RWPE2 (cell line): ENCODE measurements at regions not wholly inside any gene's neighbourhood (a gene's known extent, or its start where the extent isn't known, plus 50 kb on each side); places are given as distances from the start of the nearest gene placed in this dataset.
A peak's percentile ranks its signal among the peaks of the same experiment; 100 is the strongest.

Experiments
- ATAC-seq: fragments of 200-7000 bp; cut with Tn5 transposase; 3 replicates; pipeline ENCODE4 v1.9.1; 2021; ENCODE audit warnings: low read depth
- DNase-seq: peaks from one replicate; pipeline ENCODE4 v3.0.0-alpha.2; 2020; ENCODE audit warnings: low spot score
- H3K27ac ChIP-seq: fragments of 450-650 bp; 2 replicates; pipeline ENCODE4 v1.5.1; 2017; ENCODE audit warnings: mild to moderate bottlenecking; ENCODE audit not compliant: poor library complexity, severe bottlenecking
- H3K27me3 ChIP-seq: fragments of 250-450 bp; sonication (Bioruptor Pico); 2 replicates; pipeline ENCODE4 v1.5.1; 2021; ENCODE audit warnings: mild to moderate bottlenecking, moderate library complexity; ENCODE audit not compliant: insufficient read depth, poor library complexity, severe bottlenecking
- H3K36me3 ChIP-seq: fragments of 250-450 bp; sonication (Bioruptor Pico); 2 replicates; pipeline ENCODE4 v1.5.1; 2020; ENCODE audit warnings: low read depth, mild to moderate bottlenecking, moderate library complexity
- H3K4me1 ChIP-seq: fragments of 250-450 bp; sonication (Bioruptor Pico); 2 replicates; pipeline ENCODE4 v1.5.1; 2021; ENCODE audit warnings: mild to moderate bottlenecking, moderate library complexity; ENCODE audit not compliant: insufficient read depth, poor library complexity, severe bottlenecking
- H3K4me3 ChIP-seq: fragments of 250-450 bp; sonication (Bioruptor Pico); 2 replicates; pipeline ENCODE4 v1.5.1; 2021; ENCODE audit warnings: mild to moderate bottlenecking, moderate library complexity; ENCODE audit not compliant: severe bottlenecking
- H3K9me3 ChIP-seq: fragments of 250-450 bp; sonication (Bioruptor Pico); 2 replicates; pipeline ENCODE4 v1.5.1; 2021; ENCODE audit warnings: mild to moderate bottlenecking, moderate library complexity; ENCODE audit not compliant: severe bottlenecking
- TF ChIP-seq, protein P1 (sequence below): fragments of 450-650 bp; IDR thresholded peaks from one replicate; pipeline ENCODE4 v1.5.1; 2017; ENCODE audit warnings: mild to moderate bottlenecking, moderate library complexity; ENCODE audit not compliant: poor library complexity, severe bottlenecking

DNA sequence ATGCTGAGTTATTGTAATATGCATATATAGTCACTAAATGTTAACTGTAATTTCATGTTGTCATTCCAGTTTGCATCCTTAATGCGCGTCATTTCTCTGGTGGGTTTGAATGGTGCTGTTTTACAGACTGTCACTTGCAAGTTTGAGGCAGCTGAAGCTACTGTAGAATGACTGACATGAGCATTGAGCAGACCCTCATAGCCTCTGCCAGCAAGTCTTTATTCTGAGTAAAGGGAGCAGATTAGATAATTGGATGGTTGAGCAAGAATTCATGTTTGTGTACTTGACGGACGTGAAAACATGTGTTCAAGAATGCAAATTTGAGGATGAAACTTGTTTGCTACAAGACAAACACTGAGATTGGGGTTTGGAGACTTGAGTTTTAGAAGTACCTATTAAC is 854.8 kb upstream of the KLHL29 start:
- Histone ChIP-seq H3K4me1 (no peaks in the 10 kb centered on the region), H3K27me3 (no peaks in the 10 kb centered on the region), H3K4me3 (no peak overlapping the region), H3K36me3 (no peaks in the 10 kb centered on the region), H3K27ac (no peak overlapping the region), H3K9me3 (no peaks in the 10 kb centered on the region)
- no peak for DNase-seq
- ATAC-seq: no peak
- TF ChIP-seq, protein P1, sequence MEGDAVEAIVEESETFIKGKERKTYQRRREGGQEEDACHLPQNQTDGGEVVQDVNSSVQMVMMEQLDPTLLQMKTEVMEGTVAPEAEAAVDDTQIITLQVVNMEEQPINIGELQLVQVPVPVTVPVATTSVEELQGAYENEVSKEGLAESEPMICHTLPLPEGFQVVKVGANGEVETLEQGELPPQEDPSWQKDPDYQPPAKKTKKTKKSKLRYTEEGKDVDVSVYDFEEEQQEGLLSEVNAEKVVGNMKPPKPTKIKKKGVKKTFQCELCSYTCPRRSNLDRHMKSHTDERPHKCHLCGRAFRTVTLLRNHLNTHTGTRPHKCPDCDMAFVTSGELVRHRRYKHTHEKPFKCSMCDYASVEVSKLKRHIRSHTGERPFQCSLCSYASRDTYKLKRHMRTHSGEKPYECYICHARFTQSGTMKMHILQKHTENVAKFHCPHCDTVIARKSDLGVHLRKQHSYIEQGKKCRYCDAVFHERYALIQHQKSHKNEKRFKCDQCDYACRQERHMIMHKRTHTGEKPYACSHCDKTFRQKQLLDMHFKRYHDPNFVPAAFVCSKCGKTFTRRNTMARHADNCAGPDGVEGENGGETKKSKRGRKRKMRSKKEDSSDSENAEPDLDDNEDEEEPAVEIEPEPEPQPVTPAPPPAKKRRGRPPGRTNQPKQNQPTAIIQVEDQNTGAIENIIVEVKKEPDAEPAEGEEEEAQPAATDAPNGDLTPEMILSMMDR: no peak

DNA sequence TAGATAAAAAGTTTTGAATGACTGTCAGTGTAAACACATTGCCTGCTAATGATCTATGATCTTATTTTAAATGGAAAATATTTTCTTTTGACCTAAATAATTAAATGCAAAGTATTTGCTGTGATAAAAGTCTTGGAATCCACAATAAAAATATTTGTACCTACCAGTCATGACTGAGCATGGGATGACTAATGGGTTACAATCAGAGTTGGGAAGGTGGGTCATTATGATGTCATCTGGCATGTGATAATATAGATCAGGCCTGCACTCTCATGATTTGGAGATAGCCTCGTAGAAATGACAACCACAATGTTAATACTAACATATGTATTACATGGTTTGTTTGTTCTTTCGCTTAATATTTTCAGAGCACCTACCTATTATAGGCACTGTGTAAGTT is 848.8 kb upstream of the KLHL29 start:
- H3K36me3 ChIP-seq: no peaks in the 10 kb centered on the region
- no peak overlapping the region for H3K4me3 ChIP-seq
- no peaks in the 10 kb centered on the region for H3K4me1 ChIP-seq
- H3K27me3 ChIP-seq: no peaks in the 10 kb centered on the region
- ATAC-seq (peak; percentile 96), DNase-seq (no peak)
- TF ChIP-seq, protein P1: no peak
- no peaks in the 10 kb centered on the region for H3K9me3 ChIP-seq
- H3K27ac ChIP-seq: no peak overlapping the region

DNA sequence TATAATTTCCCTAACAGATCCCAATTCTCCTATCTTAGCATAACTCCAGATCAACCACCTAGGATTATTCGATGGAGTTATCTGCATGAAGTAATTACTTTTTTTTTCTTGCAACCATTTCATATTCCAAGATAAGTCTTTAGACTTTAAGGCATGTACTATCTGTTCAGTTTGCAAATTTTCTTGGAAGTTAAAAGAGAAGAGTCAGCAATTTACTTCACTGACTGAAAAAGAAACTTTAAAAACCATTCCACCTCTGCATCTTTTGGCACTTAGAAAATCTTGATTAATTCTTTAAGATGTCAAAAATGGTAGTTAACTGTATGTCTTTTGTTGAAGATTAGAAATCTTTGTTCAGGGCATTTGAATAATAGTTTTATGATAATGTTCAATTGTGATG is 830.5 kb upstream of the KLHL29 start:
- Histone ChIP-seq H3K27ac (no peak overlapping the region), H3K9me3 (no peaks in the 10 kb centered on the region), H3K27me3 (no peaks in the 10 kb centered on the region), H3K4me1 (no peaks in the 10 kb centered on the region), H3K36me3 (no peaks in the 10 kb centered on the region), H3K4me3 (no peak overlapping the region)
- TF ChIP-seq, protein P1: no peak
- DNase-seq: no peak
- ATAC-seq: no peak

DNA sequence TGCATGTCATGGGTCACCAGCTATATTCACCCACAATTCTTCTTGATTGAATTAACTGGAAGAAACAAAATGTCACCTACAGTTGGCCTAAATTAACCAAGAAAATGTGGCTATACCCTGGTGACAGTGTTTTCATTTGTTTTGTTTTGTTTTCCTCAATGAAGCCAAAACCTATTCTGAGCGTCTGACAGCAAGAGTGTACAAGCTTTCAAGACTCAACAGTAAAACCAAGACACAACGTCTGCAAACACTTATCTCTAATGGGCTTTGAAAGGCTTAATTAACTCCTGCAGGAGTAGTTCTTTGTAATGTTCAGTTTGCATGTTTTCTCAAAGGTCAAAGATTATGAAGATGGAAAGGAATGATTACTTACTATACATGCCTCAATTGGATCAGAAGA is 827.6 kb upstream of the KLHL29 start:
- Histone ChIP-seq H3K4me3 (no peak overlapping the region), H3K27me3 (no peaks in the 10 kb centered on the region), H3K27ac (no peak overlapping the region), H3K4me1 (no peaks in the 10 kb centered on the region), H3K36me3 (no peaks in the 10 kb centered on the region), H3K9me3 (no peaks in the 10 kb centered on the region)
- ATAC-seq (no peak), DNase-seq (no peak)
- TF ChIP-seq, protein P1: no peak

DNA sequence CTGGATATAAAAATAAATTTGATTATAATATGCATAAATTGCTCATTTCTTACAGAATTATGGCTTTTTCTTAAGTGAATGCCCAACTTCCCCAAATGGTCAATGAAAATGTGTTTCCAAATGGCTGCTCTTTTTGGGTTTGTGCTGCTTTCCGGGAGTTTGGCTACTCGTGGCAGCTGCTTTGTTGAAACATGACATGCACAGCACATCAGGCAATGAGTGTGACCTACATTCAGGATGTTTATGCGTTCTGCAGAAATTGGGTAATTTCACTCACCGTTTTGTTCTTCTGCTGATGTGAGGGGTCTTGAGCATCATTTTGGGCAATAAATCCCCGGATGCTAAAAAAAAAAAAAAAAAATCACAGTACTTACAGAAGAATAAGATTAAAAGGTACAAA is 825.0 kb upstream of the KLHL29 start:
- no peak overlapping the region for H3K4me3 ChIP-seq
- H3K4me1 ChIP-seq: no peaks in the 10 kb centered on the region
- no peak for ATAC-seq
- no peak for DNase-seq
- no peak overlapping the region for H3K27ac ChIP-seq
- H3K9me3 ChIP-seq: no peaks in the 10 kb centered on the region
- H3K27me3 ChIP-seq: no peaks in the 10 kb centered on the region
- H3K36me3 ChIP-seq: no peaks in the 10 kb centered on the region
- TF ChIP-seq, protein P1: no peak
